NCI-H146 treated with DMSO at 0.1 percent for 48 hours (cell line): ENCODE measurements at regions not wholly inside any gene's neighbourhood (a gene's known extent, or its start where the extent isn't known, plus 50 kb on each side); places are given as distances from the start of the nearest gene placed in this dataset.

Experiments used
- DNase-seq: peaks from one replicate; lab custom pipeline; 2025; ENCODE audit not compliant: unreplicated experiment; lab: John Stamatoyannopoulos, UW

DNA sequence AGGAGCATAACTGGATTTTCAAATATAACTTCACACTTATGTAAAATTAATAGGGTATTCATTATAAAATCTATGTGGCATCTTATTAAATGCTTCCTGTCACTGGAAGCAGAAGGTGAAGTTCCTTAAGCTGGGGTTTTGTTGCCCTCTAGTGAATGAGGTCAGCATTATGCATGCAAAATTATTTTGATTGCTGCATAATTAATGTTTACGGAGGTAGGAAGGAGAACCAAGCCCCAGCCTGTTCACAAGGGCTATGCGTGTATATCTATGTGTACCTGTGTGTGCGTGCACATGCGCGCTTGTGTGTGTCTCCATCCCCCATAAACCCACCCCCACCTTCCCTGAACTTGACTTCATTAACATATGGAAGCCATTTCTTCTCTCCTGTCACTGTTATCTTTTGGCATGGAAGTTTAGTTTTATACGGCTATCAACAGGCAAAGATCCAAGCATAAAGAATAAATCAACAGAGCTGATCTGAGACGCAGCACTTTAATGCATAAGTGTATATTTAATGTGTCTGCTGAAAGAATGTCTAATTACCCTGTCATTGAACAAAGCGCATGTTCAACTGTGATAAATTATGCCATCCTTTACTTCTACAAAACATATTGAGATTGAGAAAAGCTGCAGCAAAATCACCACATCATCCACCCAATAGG, 90.2 kb upstream of the CDH4 start:
- no peak for DNase-seq

DNA sequence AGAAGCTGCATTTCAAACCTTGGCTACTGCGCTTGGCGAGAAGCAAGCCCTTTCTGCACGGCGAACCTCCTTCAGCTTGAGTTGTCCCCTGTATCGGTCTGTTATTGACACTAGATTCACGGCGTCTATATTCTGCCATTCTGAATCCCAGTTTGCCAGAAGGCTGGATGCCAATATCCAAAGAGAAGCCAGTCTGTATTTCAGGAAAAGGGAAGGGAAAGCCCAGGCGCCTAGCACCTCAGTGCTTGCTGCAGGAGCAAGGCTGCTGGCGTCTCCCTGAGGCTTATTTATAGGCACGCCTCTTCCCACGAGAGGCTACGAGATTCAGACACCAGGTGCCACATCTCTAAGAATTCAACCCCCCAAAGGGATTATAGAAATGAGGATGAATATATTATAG, 89.6 kb upstream of the CDH4 start:
- DNase-seq, result no peak

DNA sequence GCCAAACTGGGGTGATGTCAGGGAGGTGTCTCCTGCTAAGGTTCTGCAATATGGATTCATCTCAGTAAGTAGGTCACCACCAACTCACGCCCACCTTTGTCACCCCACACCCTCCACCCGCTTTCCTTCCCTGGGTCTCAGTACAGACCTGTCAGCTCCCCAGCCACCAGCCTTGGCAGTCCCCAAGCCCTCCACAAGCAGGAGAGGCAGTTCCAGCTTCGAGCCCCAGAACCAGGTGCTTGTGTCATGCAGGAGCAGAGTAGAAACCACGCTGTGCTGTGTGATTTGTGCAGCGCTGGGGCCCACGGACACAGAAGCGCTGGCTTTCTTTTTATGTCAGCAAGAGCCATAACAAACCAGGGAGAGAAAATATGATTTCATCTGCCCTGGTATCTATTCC, 89.0 kb upstream of the CDH4 start:
- DNase-seq, result no peak

DNA sequence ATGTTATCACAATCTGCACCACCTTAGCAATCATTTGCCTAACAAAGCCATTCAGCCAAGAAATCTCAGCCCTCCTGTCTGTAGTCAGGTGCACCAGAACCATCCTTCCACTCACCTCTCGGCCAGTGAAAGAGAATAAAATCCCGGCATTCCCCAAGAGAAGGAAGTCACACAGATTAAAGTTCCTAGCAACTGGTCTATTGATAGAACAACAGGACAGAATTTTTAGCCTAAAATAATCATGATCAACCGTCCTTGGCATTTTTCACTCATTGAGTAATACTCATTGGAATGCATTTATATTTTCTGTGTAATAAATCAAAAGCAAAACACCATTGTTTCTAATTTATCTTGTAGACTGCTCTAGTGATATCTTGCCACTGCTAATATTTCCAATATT, 85.7 kb upstream of the CDH4 start:
- no peak for DNase-seq

DNA sequence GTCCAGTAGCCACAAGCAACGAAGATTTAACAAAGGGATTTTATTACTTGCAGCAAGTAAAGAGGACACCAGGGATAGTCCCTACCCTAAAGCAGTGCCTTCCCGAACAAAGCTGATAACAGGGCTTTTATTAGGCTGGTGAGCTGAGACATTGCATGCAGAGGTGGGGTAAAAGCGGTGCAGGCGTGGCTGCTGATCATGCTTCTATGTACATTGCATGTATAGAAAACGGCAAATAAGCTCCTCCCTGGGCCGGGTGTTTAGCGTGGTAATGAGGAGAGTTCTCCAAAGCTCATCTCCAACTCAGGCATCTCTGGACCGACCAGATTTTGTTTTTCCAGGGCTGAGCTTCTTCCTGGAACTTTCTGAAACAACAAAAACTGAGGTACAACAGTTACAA, 83.5 kb upstream of the CDH4 start:
- no peak for DNase-seq

DNA sequence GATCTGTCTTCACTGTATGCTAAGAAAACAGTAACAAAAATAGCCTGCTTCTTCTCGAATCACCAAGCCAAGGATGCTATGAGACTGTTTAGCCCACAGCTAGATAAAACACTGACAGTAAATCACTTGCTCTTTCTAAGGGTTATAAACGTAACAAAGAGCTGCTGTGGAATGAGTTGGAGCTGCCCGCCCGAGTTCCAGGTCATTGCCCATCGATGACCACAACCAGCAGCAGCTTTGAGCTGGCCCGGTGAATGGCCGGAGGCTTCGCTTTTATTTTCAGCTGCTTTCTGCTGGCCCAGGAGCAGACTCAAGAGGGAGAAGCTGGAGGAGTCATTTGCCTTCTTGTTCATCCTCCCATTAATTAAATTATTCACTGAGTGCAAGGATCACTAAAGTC, 82.2 kb upstream of the CDH4 start:
- no peak for DNase-seq

DNA sequence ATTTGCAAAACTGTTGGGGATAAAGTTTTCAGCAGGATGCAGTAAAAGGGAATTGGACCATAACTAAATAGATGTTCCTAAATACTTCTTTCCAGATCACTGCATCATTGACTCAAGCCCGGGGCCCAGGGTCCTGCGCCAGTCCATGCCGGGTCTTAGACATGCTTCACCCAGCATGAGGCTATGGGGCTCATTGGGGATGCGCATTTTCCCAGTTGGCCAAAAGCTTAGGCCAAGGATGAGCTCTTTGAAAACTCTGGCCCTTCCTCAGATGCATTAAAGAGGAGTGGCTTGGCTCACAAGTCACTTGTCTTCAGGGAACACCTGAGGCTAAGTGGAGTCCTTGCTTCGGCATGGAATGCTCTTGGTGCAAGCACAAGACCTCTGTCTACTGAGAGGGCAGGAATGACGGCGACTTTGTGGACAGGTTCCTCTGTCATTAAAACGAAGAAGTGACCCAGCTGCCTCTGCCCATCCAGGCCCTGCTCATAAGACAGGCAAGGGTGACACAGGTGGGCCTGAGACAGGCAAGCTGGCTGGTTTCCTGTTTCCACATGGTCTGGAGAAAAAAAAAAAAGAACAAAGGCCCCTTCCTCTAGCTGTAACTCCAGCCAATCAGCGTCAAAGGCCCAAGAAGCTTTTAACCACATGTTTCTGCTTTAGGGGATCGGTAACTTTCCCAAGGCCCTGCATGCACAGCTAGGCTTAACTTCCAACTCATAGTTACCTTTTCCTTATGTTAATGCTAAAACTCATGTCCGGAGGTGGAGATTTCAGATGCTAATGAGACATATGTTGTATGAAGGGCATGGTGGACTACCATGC, 81.4 kb upstream of the CDH4 start:
- no peak for DNase-seq

DNA sequence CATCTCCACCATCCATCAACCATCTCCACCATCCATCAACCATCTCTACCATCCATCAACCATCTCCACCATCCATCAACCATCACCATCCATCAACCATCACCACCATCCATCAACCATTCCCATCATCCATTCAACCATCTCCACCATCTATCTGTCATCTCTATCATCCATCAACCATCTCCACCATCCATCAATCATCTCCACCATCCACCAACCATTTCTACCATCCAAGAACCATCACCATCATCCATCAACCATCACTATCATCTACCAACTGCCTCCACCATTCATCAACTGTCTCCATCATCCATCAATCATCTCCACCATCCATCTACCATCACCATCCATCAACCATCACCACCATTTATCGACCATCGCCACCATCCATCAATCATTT, 78.8 kb upstream of the CDH4 start:
- no peak for DNase-seq

DNA sequence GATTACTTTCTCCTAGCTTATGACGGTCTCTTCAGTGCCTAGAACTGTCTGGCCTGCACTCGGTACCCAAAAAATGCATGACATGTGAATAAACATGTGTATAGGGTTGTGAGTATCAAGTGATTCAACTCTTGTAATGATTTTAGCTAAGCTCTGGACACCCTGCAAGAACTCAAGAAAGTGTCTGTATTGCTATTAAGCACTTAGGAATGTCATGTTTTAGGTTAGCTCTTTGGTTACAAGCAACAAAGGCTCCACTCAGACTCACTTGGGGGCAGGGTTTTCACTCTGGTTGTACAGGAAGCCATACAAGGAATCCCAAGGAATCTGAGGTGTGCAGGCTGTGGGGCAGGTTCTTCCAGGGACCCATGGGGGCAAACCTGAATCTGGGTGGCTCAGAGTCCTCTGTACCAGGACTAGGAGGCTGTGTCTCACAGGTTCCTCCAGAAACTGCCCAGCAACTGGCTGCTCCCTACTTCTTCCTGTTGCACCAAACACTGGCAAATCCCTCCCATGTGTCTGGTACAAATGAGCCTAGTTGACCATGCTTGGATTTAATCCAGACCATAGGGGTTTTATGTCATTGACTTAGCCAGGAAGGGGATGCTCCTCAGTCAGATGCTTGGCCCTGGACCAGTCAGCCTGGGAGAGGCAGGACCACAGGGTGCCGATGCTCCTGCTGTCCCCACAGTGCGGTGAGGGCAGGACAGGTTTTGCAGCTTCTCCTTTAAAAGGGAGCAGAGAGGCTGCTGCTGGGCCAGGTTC, 77.9 kb upstream of the CDH4 start:
- no peak for DNase-seq

DNA sequence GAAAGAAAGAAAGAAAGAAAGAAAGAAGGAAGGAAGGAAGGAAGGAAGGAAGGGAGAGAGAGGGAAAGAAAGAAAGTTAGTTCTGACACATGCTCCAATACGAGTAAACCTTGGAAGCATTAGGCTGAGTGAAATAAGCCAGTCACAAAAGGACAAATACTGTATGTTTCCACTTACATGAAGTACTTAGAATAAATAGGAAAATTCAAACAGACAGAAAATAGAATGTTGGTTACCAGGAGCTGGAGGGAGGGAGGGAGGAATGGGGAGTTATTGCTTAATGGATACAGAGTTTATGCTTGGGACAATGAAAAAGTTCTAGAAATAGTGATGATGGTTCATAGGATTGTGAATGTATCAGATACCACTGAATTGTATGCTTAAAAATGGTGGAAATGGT, 75.2 kb upstream of the CDH4 start:
- no peak for DNase-seq

DNA sequence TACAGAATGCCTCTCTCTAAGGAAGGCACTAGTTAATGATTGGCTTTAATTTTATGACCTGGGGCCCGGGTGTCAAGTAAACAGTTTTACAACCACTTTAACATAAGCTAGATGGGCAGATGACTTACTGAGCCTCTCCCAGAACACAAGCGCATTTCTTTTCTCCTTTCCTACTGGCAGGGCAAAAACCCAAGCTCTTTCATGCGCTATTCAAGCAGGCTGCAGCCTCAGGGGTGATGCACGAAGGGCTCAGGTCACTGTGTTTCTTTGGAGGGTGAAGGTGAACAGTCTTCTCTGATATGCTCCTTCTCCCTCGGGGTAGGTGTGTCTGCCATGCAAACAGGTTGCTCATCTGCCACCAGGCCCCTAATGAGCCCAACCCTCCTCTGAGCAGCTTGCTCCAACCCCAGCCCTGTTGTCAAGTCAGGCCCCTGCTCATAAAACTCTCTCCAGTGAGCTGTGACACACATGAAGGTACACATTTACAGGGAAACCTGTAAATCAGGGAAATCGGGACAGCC, 73.5 kb upstream of the CDH4 start:
- DNase-seq, result no peak

DNA sequence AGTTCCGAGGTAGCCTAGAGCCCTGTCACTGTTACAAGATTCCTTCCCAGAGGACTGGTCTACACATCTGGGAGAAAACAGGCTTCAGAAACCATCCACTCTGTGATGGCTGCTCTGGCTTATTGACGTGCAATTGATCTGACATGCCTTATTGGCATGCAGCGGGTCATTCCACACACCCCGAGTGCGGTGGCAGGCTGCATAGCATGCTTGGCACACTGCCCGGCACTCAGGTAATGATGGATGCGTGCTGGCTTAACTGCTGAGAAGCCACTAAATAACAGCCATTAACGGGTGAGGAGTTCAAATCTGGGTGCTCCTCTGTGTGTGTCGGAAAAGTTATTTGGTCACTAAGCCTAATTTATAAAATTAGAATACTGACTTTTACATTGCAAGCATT, 67.9 kb upstream of the CDH4 start:
- no peak for DNase-seq

DNA sequence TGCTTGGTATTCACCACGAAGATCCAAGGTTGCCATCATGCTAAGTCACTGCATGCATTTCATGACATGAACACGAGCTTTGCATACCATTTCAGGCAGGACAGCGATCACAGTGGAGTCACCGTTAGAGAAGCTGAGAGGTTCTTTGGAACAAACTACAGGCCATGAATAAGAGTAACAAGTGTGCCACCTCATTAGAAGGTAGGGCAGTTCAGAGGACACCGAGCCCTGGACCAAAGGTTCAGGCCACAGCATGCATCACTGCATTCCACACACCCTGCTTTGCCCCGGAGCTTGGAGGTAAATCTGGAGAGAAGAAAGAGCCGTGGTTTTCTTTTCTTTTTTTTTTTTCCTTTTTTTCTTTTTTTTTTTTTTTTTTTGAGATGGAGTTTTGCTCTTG, 66.9 kb upstream of the CDH4 start:
- no peak for DNase-seq

DNA sequence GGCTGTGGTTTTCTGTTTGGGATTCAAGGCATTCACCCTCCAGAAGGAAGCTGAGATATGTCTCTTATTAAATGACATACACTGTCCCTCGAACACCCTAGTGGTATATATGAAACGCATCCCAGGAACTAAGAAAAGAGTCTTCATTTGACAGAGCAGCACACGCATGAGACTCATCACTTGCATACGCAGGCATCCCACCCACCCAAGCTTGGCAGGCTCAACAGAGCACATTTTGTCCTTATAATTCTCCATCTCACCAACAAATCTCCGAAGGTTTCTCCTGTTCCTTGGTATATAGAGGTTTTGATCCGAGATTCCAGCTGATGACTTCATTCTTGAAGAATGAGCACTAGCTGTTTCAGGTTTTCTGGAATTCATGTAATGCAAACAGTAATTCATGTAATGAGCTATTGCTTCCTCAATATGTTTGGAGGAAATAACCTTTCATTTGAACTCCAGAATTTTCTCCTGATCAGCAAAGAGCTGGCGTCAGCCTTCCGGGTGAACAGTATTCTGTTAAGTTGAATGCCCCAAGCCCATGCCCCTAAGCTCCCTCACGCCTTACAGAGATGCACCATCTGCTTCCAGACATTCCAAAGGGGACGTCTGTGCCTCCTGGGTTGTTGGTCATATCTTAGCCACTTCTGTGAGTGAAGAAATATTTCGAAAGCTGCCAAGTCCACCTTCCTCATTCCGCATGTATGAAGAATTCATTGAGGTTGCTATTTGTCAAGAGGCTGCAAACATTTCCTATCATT, 66.0 kb upstream of the CDH4 start:
- DNase-seq, result no peak

DNA sequence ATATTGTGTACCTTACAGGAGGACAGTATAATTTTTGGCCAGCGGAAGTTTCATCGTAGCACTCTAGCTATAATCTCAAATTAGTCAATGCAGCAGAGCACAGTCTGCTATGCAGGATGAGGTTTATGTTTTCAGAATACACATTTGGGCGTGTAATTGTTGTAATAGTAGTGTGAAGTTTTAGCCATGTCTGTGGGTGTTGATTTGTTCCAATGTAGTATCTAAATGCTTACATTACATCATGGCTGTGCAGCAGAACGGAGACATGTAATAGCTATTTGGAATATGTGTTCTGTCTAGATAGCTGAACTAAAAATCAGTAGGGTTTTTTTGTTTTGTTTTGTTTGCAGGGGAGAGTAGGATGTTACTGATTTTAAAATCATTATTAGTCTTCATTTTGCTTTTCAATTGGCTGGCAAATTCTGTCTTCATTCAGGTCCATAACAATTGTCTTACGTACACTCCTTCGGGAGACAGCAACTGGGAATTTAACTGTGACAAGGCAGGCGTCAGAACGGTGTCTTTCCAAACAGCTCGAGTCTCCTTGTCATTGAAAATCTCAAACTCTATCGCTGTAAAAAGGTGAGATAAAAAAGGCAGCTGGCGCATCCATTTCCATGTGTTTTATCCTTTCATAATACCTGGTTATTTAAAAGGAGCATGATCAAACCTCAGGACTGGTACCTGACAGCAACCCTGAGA, 65.1 kb upstream of the CDH4 start:
- DNase-seq, result no peak

DNA sequence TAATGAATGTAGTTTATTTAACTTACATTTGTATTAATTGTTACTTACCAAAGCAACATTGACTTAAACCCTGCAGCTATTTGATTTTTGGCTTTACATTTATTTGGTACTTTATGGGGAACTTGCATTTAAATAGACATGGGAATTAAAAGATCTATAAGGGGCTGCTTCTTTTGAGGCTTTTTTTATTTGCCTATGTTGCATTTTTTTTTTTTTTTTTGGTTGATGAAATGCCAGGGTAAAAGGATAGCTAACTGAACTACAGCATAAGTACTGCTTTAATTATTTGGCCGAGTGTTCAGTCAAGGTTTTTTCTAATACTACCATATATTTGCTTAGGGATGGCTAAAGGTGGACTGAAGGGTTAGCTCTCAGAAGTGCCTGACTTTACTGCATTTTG, 62.5 kb upstream of the CDH4 start:
- no peak for DNase-seq

DNA sequence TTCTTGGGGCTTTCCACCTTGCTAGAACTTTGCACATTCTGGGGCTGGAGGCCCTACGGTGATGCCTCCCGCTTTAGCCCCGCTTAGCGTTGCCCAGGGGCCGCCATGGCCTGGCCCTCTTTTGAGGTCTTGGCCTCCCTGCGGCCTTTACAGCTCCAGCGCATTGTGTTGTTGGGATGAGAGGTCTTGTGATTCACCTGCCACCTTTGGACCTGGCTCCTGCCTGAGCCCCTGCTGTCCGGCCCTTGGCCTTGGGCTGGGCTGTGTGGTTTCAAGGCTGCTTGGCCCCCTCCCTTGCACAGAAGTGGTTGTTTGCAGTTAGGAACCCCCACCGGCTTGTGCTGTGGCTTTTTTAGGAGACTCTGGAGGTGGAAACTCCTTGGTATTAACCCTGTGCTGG, 61.0 kb upstream of the CDH4 start:
- DNase-seq, result no peak

DNA sequence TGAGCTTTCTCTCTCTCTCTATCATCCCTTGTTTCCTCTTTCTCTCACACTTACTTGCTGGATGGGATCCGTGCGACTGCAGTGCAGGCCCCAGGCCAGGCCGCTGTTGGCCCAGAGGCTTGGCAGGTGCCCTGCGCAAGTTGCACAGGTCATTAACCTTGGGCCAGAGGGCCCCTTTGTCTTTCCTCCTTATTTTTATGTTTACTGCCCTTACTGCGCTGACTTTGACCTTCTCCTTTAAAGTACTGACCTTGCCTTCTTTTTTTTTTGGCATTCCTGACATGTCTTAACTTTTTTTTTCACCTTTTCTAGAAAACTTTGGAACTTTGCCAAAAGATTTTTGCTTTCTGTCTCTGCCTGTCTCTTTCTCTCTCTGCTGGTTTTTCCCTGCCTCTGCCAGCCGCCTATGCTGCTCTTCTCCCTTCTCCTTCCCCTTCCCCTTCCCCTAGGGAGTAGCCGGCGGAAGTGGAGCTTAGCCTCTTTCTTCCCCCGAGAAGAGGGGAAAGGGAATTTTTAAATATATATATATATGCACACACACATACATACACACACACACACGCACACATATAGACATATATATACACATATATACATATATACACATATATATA, 59.6 kb upstream of the CDH4 start:
- DNase-seq, result no peak

DNA sequence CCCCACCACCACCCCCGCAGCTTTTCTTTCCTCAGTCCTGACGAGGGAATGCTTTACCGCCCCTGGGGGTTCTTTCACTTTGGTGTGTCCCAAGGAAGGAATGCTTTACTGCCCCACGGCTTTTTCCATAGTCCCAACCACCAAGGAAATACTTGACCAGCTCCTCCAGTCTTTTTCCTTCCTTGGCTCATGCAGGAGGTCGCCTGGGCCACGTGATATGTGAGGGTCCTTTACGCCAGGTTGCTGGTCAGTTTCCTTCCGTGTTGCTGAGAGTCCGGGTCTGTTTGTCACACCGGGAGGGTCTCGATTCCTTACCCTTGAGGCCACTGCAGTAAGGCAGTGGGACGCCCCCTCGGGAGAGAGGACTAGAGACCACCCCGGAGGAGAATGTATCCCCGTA, 58.9 kb upstream of the CDH4 start:
- DNase-seq, result no peak
